Right lobe of liver (tissue), 6 donors: ENCODE measurements at regions not wholly inside any gene's neighbourhood (a gene's known extent, or its start where the extent isn't known, plus 50 kb on each side); places are given as distances from the start of the nearest gene placed in this dataset.
A peak's percentile ranks its signal among the peaks of the same experiment; 100 is the strongest.

Source experiments
- ATAC-seq, 4 donors: fragments of 200-7000 bp; cut with Tn5 transposase; one replicate each; pipeline ENCODE4 v1.9.1; 2020; ENCODE audit warnings: mild to moderate bottlenecking in 4 of 4, moderate library complexity in 4 of 4
- DNase-seq, 3 donors: peaks; one replicate each; pipeline ENCODE4 v3.0.0-alpha.2; 2020
- H3K27ac ChIP-seq, 3 donors: fragments of 200-600 bp; one replicate each; pipeline ENCODE4 v1.8.0; 2022
- H3K27me3 ChIP-seq, 2 donors: fragments of 200-600 bp; one replicate each; pipeline ENCODE4 v1.8.0; 2022
- H3K36me3 ChIP-seq, 4 donors: fragments of 200-600 bp; sonication (generic) in 1 of 4; one replicate each; pipeline versions ENCODE4 v1.5.1 to v1.8.0; 2017 to 2022; ENCODE audit warnings: control low read depth in 1 of 4
- H3K4me1 ChIP-seq, 4 donors: fragments of 200-600 bp; sonication (generic) in 1 of 4; one replicate each; pipeline versions ENCODE4 v1.5.1 to v1.8.0; 2017 to 2022; ENCODE audit warnings: control low read depth in 1 of 4
- H3K4me3 ChIP-seq, 3 donors: fragments of 200-600 bp; one replicate each; pipeline ENCODE4 v1.8.0; 2022
- H3K9me3 ChIP-seq, 4 donors: fragments of 200-600 bp; sonication (generic) in 1 of 4; one replicate each; pipeline versions ENCODE4 v1.5.1 to v1.8.0; 2017 to 2022; ENCODE audit warnings: control low read depth in 1 of 4
- POLR2A ChIP-seq: fragments of 450-650 bp; IDR thresholded peaks from one replicate; pipeline ENCODE4 v1.6.1; 2017; ENCODE audit warnings: antibody characterized with exemption, mild to moderate bottlenecking
- WGBS: methylation state at CpG from one replicate; pipeline ENCODE4 v1.1.6; 2018; ENCODE audit warnings: low coverage, low lambda C conversion rate; ENCODE audit not compliant: insufficient coverage; ENCODE audit errors: missing lambda C conversion rate; 5-methylcytosine and 5-hydroxymethylcytosine counted together
- intact Hi-C, 2 donors: fragments of 100-400 bp; cut with DNase I; formaldehyde crosslinking; loops; one replicate each; pipeline versions ENCODE4 v1.11.2 to v1.14.1; 2022
- TF ChIP-seq, protein P1 (sequence below), 4 donors: fragments of 200-600 bp in 3 of 4; fragments of 450-650 bp in 1 of 4; IDR thresholded peaks; one replicate each; pipeline versions ENCODE4 v1.5.1 to v1.8.0; 2016 to 2022; ENCODE audit warnings: antibody characterized with exemption in 4 of 4, mild to moderate bottlenecking in 2 of 4
- donor health status: DM: no; HTN: yes; CAD: no.
- donor health status: DM: no; HTN: no; CAD: no.
- donor health status: DM: no; HTN: no; CAD: no.
- donor health status: DM: no; HTN: yes; CAD: no.
- donor health status: DM: no; HTN: yes; CAD: no.

DNA sequence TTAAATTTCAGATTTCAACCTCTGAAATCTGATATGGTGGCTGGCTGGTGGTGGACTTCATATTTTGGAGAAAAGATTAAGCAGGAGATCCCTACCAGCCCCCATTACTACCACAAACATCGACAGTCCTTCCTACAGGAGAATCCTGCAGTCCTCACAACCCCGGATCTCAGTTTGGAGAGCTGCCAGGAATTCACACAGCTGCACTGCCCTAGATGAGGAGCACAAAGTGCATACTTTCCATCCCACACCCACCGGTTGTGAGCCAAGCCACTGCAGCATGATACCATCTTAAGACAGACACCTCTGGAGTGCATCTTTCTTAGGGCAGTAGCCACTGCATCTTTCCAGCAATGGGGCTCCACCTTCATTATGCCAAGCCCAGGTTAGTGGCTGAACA, 185.5 kb upstream of the GPR149 start:
- H3K4me1 ChIP-seq, result no peaks in the 10 kb centered on the region
- no peak for ATAC-seq
- no peak overlapping the region for H3K27ac ChIP-seq
- TF ChIP-seq POLR2A, result no peak
- TF ChIP-seq, protein P1, sequence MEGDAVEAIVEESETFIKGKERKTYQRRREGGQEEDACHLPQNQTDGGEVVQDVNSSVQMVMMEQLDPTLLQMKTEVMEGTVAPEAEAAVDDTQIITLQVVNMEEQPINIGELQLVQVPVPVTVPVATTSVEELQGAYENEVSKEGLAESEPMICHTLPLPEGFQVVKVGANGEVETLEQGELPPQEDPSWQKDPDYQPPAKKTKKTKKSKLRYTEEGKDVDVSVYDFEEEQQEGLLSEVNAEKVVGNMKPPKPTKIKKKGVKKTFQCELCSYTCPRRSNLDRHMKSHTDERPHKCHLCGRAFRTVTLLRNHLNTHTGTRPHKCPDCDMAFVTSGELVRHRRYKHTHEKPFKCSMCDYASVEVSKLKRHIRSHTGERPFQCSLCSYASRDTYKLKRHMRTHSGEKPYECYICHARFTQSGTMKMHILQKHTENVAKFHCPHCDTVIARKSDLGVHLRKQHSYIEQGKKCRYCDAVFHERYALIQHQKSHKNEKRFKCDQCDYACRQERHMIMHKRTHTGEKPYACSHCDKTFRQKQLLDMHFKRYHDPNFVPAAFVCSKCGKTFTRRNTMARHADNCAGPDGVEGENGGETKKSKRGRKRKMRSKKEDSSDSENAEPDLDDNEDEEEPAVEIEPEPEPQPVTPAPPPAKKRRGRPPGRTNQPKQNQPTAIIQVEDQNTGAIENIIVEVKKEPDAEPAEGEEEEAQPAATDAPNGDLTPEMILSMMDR (IDR thresholded peaks at IDR 0.05), result no peak
- DNase-seq, result peak in 2 of 3 donors; percentile 15 to 36
- H3K36me3 ChIP-seq, result no peaks in the 10 kb centered on the region
- H3K27me3 ChIP-seq, result no peaks in the 10 kb centered on the region
- no peaks in the 10 kb centered on the region for H3K9me3 ChIP-seq
- whole genome bisulfite sequencing, result 23% methylated on average over 2 of the region's 3 CpGs
- intact Hi-C loops, result no loop called here
- no peak overlapping the region for H3K4me3 ChIP-seq

DNA sequence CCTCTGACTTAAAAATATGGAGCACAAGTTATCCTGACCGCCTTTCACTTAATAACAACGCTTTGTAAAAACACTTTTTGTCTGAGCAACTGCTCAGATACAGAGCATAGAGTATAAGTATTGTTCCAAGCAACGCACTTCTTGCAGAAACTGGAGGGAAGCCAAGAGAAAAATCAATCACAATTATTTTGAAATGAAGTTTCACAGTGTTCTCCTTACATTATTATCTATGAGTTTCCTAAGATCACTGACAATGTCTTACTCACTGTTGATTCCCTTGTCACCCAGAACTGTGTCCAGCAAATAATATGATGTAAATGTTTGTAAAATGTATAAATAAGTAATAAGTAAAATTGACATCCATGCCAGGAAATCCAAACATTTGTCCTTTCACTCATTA, 184.6 kb upstream of the GPR149 start:
- Histone ChIP-seq H3K9me3 (no peaks in the 10 kb centered on the region), H3K4me3 (no peak overlapping the region), H3K4me1 (no peaks in the 10 kb centered on the region), H3K36me3 (no peaks in the 10 kb centered on the region), H3K27ac (no peak overlapping the region), H3K27me3 (no peaks in the 10 kb centered on the region)
- intact Hi-C loops, result no loop called here
- ATAC-seq (no peak), DNase-seq (no peak)
- TF ChIP-seq, protein P1 (IDR thresholded peaks at IDR 0.05), result no peak
- TF ChIP-seq POLR2A, result no peak
- WGBS, result 52% methylated on average over 3 of the region's 3 CpGs

DNA sequence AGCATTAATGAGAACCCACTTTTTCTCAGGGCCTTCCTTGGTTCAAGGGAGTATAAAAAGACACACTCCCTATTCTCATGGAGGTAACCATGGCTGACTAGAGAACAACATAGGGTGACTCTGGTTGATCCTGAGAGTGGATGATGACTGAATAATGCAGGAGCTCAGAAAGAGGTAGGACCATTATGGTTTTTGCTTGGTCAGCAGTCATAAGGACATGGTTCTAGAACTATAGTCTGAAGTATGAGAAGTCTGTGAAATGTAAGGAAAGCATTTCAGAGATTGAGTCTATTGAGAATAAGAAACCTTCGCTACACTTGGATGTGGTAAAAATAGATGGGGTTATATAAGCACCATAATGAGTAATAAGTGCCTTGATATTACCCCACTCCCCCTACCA, 184.1 kb upstream of the GPR149 start:
- no peak overlapping the region for H3K4me3 ChIP-seq
- intact Hi-C loops, result no loop called here
- 91% methylated on average over 1 of the region's 1 CpG for WGBS
- no peaks in the 10 kb centered on the region for H3K4me1 ChIP-seq
- H3K36me3 ChIP-seq, result no peaks in the 10 kb centered on the region
- ATAC-seq (no peak), DNase-seq (no peak)
- no peaks in the 10 kb centered on the region for H3K27me3 ChIP-seq
- H3K9me3 ChIP-seq, result no peaks in the 10 kb centered on the region
- no peak for TF ChIP-seq POLR2A
- TF ChIP-seq, protein P1 (IDR thresholded peaks at IDR 0.05), result no peak
- no peak overlapping the region for H3K27ac ChIP-seq

DNA sequence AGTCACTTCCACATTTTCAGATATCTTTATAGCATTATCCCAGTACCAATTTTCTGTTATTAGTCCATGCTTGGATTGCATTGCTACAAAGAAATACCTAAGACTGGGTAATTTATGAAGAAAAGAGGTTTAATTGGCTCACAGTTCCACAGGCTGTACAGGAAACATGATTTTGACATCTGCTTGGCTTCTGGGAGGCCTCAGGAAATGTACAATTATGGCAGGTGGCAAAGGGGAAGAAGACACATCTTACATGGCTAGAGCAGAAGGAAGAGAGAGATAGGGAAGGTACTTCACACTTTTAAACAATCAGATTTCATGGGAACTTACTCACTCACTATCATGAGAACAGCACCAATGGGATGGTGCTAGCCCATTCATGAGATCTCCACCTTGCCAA, 172.3 kb upstream of the GPR149 start:
- intact Hi-C loops, result no loop called here
- TF ChIP-seq POLR2A, result no peak
- TF ChIP-seq, protein P1 (IDR thresholded peaks at IDR 0.05), result no peak
- no peaks in the 10 kb centered on the region for H3K4me1 ChIP-seq

DNA sequence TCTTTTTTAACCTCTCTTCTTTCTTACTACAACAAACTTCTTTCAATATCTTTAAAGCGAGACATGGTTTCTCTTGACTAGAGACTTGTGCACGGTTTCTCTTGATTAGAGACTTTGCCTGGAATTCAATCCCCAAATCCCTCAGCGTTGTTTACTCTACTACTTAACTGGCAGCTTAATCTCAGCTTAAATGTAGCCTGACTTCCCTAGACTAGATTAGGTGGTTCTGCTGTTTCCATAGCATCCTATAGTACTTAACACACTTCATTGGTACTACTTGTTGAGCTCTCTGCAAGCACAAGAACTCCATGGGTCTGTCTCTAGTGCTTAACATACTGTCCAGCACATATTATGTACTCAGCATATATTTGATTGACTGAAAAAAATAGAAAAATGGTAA, 168.2 kb upstream of the GPR149 start:
- ATAC-seq, result no peak
- TF ChIP-seq, protein P1 (IDR thresholded peaks at IDR 0.05), result no peak
- no peak for TF ChIP-seq POLR2A
- no peaks in the 10 kb centered on the region for H3K9me3 ChIP-seq
- WGBS, result 48% methylated on average over 3 of the region's 3 CpGs
- no peaks in the 10 kb centered on the region for H3K4me1 ChIP-seq
- intact Hi-C loops, result no loop called here
- H3K27ac ChIP-seq, result no peak overlapping the region
- DNase-seq, result no peak
- no peaks in the 10 kb centered on the region for H3K36me3 ChIP-seq
- no peaks in the 10 kb centered on the region for H3K27me3 ChIP-seq
- no peak overlapping the region for H3K4me3 ChIP-seq

More for the DNA sequence above, 172.3 kb upstream of the GPR149 start:
- no peak for ATAC-seq
- no peak for DNase-seq
- Histone ChIP-seq H3K9me3 (no peaks in the 10 kb centered on the region), H3K27me3 (no peaks in the 10 kb centered on the region), H3K36me3 (no peaks in the 10 kb centered on the region), H3K4me3 (no peak overlapping the region), H3K27ac (no peak overlapping the region)
